Left kidney (tissue), 1 donor: ENCODE measurements at regions not wholly inside any gene's neighbourhood (a gene's known extent, or its start where the extent isn't known, plus 50 kb on each side); places are given as distances from the start of the nearest gene placed in this dataset.

ENCODE experiments used
- DNase-seq: peaks from one replicate; pipeline ENCODE4 v3.0.0-alpha.2; 2013

DNA sequence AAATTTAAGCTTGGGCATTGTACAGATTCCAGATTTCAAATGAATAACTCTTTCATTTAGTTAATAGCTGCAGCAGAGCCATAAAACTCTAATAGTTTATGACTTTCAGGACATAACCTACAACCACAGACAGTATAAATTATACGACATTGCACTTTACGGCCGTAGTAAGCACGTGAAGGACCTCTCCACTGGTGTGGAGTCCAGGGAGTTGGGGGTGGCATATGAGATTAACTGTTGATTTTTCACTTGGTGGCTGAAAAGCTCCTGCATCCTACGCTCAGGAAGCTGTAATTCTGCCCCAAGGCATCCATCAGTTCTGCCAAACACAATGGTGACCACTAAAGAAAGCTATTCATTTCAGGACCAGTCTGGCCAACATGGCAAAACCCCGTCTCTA, 376.2 kb downstream of the SOX11 start:
- peak; percentile 42 for DNase-seq

DNA sequence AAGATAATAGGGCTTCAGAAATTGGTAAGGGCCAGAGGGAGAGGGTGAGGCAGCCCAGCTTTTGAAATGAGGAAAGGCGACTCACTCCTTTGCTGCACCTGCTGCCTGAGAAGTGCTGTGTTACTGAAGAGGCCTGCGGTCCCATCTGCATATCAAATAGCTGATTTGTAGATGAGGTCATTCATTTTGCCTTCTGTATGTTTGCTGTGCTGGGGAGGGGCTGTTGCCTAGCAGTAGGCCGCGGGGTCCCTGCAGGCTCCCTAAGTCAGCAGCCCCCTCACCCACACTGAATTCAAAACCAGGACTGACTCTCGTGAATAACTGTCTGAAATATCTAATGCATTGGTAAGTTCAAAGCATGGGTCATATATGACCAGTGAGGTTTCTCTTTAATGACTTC, 377.2 kb downstream of the SOX11 start:
- no peak for DNase-seq

DNA sequence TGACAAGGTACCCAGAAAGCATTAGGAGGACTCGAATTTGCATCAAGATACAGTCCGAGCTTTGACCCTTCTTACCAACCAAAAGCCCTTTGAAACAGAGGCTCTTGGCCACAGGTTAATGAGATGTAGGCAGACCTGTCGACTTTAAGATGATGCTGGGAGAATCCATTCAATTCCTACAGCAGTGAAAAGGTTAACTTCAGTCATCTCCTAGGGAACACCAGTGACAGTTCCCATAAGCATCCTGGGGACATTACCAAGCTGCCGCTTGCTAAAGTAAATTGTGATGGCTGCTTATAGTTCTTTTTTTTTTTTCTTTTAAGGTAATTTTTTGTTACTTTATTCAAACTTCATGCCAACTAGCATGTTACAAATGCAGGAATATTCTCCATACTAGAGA, 379.3 kb downstream of the SOX11 start:
- no peak for DNase-seq

DNA sequence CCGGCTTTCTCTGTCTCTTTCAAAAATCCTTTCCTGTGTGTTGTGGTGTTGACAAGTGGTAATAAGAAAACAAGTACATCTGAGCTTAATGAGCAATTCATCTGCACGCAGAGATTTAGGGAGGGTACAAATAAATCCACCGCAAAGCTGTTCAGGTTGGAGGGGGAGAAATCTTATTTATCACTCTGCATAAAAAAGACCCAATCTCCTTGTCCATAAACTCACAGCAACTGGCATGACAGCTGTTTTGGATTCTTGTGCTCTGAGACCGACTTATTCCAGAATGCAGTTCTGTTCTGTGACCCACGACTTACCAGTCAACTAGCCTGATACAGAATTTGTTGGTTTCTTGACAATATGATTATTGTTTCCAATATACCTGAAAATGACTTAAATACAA, 380.1 kb downstream of the SOX11 start:
- no peak for DNase-seq

DNA sequence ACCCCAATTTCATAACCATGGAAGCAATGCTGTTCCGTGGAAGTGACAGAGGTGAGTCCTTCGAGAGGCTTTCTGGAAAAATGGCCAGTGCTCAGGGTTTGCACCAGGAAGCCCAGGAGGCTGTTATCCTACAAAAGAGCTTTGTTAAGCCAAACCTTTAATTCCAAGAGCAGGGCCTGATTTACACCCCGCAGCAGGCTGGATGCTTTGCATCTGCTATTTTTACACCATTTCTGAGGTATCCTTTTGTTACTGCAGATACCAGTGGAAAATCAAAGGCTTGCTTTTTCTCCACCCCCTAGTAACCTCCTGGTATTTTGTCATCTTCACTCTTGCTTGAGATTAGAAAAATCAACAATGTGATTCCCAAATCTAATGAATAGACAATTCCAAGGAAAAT, 380.6 kb downstream of the SOX11 start:
- DNase-seq = no peak

DNA sequence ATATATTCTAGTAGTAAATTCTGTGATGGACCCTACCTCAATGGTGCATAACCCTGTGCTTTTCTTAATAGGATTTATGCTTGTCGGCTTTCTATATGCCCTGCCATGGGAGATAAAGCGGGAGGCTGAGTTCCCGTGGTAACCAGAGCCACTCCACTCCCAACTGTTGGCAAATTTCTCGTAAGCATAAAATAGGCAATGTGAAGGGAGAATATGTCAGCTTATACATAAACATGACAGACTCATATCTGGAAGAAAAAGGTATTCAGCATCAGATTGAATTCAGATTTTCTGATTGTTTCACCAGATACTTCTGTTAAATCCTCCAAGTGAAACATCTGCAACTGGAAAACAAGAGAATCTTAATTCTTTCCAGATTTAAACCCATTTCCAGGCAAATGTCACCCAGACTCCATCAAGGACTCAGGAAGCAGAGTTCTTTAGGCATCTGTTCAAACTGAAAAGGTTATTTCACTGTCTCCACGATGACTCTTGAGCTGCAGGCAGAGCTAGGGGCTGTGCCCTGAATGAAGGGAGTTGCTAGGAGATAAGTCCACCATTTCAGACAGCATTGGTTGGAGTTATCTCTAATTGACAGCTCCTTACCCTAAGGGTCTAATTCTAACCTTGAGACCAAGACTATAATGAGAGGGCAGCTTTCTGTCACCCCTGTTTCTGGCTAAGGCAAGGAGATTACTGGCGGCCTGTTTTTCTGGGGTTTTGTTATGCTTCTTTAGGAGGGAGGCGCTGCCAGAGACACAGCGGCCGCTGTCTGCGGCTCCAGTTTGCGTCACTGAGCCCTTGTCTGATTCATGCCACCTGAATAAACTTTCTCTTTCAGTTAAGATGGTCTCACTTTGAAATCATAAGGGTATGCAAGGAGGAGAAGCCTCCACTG, 381.3 kb downstream of the SOX11 start:
- peak; percentile 40 for DNase-seq

DNA sequence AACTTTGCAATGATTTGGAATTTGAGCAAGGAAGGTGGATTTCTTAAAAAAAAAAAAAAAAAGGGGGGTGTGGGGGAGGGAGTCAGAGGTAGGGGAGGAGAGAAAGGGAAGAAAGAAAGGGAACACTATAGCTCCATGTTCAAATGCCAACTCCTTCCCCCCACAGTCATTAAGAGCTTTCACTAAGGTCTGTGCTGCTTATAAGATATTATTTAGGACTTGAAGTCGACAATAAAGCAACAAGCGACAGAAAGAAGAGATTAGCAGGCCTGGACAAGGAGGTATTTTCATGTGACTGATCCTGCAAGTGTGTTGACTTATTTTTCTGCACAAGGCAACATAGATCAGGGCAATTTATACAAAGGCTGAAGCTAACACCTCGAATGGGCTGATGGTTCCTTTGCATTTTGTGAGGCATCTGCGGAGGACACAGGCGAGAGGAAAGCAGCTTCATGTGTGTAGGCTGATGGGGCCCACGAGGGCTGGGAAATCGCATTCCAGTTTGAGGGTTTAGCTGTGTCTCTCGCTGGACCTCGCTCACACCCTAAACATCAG, 382.0 kb downstream of the SOX11 start:
- DNase-seq = no peak

DNA sequence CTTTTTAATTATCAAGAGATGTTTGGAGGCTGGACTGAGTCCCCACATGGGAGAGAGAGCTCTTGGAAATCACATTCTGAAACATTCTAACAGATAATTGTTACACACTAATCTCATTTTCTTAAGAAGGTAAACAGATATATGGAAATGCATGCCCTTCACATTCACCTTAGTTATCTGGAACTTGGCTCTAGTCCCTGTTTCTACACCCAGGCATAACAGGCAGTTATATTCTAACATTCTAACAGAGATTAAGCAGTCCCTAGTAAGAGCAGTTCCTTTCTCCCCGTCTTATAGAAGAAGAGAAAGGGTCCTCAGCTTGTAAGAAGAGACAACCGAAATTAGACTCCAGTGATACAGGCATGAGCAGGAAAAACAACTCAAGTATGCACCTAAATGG, 385.4 kb downstream of the SOX11 start:
- no peak for DNase-seq

DNA sequence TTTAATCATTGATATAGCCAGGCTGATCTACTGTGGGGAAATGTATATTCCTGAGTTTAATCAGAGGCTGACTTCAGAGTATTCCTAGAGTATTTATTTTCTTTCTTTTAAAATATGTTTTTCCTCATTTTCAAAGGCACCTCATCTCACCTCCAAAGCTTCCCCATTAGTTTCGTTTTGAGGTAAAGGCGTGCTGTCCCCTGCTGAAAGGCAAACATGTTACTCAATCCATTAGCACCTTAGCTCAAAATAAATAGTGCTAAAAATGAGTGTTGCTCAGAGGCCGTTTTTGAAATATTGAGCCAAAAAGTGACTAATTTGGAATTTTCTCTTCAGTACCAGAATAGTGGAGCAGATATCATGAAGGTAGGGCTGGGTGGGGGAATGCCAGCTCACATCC, 386.2 kb downstream of the SOX11 start:
- no peak for DNase-seq

DNA sequence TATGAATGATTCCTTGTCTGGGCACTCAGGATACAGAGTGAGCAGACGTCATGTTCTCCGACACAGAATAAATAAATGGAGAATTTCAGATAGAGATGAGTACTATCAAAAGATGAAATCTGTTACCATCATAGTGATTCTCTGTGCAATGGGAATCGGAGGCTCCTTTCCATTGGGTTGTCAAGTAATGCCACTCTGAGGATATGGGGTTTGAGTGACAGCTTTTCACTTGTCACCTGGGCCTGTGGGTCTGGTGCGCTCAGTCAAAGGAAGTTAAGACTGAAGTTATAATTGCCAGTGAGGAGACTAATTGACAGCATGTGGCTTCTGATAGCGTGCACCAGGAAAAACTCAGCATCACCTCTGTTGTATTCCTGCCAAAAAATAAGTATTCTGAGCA, 387.2 kb downstream of the SOX11 start:
- DNase-seq = no peak

DNA sequence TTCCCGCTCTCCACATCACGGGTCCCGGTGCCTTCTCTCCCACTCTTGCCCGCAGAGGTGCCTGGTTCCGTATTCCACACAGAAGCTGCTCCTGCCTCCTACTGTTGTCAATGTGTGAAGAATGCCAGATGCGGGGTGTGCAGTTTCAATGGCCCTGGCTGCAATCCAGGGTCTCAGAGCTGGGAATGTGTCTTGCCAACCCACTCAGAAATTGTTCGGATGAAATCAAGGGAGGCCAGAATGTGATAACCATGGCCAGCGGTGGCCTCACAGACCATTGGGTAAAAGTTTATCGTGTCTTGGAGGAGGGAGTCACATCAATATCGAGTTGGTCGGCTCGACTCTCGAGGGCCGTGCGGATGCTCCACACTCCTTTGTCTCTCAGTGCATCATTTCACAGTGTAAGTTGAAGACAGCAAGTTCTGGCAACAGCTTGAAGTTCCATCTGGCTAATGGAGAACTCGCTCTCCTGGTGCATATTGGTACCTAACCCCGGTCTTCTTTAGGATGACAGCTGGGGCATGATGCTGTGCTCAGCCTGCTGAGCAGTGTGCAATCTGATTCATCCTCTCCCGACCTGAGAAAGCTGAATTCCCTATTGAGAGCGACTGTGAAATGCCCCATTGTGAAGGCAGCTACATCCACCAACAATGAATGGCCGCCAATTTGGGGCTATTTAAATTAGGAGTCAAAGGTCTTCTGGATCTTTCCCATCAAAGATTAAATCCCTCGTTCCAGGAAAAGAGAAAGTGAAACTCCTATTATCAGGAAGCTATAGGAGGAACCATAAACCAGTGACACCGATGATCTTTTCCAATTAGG, 389.0 kb downstream of the SOX11 start:
- no peak for DNase-seq

DNA sequence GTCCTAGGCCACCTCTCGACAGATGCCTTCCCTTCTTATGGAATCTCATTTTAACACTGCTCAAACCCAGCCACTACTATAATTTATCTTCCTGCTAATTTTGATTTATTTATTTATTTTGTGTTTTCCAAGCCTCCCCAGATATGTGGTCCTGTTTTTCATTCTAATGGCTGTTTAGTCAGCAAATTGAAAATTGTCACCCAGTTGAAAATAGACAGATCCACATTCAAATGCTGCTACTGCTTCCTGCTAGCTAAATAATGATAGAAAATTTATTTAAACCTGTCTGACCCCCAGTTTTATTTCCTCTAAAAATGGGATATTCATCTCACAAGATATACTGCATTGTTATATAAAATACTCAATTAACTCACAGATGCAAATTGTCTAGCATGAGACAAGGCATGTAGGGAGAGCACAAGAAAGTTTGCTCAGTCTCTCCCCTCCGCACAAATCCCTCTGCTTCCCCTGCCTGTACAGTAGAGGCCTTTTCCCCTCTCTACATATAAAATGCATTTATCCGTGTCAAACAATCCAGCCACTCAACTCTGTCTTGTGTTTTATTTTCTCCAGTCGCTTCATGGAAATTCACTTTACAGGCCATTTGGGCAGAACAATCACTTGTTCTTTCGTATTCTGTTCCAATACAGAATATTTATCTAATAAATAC, 389.9 kb downstream of the SOX11 start:
- DNase-seq = no peak

DNA sequence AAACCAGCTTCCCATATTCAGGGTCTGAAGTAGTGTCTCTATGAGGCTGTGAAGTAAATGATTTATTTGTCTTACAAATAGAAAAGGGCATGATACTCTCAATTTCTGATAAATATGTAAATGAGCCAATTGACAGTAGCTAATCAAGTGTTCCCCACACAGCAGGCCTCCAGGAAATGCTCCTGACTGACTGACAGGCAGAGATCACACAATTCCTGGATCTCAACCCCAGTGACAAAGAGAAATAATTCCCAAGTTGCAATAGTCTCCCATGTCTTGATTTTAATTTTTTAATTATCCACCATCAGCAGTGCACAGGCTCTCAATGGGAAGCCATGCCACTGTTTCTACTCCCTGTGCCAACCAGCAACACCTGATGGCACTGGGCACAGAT, 390.4 kb downstream of the SOX11 start:
- no peak for DNase-seq

DNA sequence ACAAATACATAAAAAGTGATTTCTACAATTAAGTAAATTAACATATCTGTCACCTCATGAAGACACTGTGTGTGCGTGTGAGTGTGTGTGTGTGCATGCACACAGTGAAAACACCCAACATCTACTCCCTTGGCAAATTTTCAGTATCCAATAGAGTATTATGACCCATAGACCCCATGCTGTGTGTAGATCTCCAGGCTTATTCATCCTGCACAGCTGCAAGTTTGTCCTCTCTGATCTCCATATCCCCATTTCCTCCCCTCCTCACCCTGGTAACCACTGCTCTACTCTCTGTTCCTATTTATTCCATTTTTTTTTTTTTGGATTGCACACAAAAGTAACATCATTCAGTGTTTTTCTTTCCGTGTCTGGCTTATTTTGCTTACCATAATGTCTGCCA, 391.0 kb downstream of the SOX11 start:
- no peak for DNase-seq

DNA sequence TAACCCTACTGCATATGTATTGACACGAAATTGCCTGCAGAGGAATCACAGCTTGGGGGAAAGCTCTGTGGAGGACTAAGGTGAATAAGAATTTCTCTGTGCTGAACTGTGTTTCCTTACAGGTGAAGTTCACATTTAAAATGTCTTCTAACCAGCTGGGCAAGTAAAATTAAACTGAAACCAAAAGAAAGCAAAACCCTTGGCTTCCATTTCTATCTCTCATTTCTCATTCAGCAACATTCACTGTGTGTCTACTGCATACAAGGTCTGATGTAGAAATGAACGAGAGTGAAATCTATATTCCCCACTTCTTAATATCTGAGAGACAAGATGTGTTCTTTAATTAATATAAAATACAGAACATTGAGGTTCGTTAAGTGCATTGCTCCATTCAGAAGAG, 397.3 kb downstream of the SOX11 start:
- DNase-seq = no peak

DNA sequence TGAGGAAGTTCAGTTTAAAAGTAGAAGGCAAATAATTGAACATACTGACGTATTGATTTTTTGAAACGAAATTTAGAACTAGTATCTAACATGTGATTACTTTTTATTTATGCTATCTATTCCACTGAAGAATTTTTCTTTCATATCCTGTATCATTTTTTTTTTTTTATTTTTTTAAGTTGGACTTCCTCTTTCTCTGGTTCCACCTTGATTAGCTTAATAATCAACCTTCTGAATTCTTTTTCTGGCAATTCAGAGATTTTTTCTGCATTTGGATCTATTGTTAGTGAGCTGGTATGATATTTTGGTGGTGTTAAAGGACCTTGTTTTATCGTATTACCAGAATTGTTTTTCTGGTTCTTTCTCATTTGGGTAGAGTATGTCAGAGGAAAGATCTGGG, 411.2 kb downstream of the SOX11 start:
- no peak for DNase-seq

DNA sequence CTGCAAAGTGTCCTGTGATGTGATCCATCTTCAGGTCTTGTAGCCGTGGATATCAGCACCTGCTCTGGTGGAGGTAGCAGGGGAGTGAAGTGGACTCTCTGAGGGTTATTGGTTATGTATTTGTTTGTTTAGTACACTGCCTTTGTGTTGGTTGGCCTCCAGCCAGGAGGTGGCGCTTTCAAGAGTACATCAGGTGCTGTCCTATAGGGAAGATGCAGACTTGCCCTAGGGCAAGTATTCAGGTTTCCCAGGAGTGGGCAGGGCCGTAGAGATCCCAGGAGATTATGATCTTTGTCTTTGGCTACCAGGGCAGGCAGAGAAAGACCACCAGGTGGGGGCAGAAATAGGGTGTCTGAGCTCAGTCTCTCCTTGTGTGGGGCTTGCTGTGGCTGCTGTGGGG, 411.8 kb downstream of the SOX11 start:
- DNase-seq = no peak

DNA sequence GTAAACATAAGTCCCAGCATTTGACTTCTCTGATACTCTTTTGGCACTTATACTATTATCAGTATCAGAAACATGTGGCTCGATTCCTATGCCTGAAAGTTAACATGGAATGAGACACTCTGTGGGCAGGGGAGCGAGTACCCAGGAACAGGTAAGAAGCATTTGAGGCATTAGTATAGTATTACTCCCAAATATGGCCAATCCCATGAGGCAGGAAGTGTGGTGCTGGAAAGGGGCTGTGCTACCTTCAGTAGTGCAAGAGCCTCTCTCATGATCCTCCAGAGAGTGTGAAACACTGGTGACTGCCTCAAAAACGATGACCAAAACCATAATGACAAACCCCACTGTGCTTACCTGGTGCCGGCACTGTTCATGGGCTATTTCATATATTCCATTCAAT, 415.1 kb downstream of the SOX11 start:
- DNase-seq = no peak

DNA sequence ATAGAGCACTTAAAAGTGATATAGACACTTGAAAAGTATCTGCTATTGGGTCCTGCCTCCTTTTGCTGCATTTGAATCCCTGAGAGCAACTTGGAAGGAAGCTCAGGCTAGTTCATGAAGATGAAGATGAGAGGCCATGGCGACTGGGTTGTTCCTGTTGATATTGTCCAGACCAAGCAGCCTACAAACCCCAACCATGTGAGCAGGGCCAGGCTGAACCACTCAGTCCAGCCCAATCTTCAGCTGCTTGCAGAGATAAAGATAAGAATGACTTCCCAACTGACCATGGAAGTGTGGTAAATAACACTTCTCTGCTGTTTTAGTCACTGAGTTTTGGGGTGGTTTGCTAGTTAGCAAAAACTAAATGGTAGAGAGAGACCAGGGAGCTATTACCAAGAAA, 417.6 kb downstream of the SOX11 start:
- DNase-seq = no peak

DNA sequence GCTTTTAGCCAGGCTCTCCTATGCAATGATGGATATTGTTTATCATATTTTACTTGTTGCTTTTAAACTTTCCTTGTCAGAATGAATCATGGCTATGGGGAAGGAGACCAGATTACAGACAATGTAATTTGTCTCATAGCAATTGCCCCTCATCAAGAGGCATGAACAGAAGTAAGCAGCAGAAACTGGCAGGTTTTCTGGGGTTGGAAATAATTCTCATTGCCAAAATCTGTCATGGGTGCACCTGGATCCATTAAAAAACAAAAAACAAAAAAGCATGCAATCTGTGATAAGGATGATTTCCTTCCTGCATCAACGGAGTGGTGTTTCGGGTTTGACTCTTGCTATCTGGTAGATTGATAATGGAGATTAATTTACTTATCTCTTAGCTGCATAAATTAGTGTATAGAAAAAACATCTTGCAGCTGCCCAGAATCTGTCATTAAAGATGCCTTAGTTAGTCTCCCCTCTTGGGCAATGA, 419.6 kb downstream of the SOX11 start:
- no peak for DNase-seq

DNA sequence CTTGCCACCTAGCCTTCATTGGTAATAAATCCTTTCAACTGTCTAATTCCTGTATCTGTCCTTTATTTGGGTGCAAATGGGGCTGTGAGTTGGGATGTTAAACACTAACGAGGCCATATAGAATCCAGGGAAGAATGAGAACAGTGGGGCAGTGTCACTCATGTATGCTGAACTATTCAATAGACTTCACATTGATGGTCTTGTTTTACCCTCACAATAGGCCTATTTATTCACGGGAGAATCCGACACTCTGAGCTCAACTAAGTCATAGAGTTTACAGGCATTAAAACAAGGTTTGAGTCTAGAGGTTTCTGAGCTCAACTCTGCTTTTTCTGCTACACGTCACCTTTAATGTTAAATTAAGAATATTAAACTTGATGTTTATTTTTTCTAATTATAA, 421.6 kb downstream of the SOX11 start:
- DNase-seq = no peak

DNA sequence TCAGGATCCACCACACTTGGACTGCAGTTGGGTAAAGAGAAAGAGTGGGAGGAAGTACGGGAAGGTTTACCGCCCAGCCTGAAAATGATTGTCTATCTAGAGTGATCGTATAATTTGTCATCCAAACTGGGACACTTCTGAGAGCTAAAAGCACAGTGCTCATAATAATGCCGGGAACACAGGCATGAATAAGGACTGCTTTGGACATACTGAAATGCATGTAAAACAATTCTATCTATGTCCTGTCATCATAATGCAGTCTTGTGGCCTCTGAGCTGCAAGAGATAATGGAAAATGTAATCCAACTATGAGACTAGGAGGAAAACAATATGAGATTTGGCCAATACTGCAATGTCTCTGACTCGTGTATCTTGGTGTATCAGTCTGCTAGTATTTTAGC, 435.5 kb downstream of the SOX11 start:
- DNase-seq = no peak

DNA sequence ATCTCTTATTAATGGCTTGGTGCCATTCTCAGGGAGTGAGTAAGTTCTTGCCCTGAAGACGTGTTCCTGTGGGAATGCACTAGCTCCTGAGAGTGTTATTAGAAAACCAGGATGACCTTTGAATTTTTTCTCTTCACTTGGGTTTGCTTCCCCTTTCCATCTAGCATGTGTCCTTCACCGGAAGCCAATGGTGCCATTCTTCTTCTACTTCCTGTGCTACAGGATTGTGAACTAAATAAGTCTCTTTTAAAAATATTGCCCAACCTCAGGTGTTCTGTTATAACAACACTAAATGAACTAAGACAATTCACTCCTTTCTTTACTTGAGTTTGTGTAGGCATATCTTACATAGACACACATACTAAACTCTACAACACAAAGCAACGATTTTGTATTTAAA, 447.0 kb downstream of the SOX11 start:
- no peak for DNase-seq
